ENCODE measurements at regions not wholly inside any gene's neighbourhood (a gene's known extent, or its start where the extent isn't known, plus 50 kb on each side); places are given as distances from the start of the nearest gene placed in this dataset.

- TF ChIP-seq KDM1A (IDR thresholded peaks at IDR 0.05; ENCODE audit: borderline replicate concordance, low read length), result no peak
- TF ChIP-seq, protein P1, sequence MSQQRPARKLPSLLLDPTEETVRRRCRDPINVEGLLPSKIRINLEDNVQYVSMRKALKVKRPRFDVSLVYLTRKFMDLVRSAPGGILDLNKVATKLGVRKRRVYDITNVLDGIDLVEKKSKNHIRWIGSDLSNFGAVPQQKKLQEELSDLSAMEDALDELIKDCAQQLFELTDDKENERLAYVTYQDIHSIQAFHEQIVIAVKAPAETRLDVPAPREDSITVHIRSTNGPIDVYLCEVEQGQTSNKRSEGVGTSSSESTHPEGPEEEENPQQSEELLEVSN (IDR thresholded peaks at IDR 0.05), result no peak
Measured at GRCh38 chr1:79239840-79240239, 233.3 kb upstream of the ADGRL4 start (continued).

All from H1 (cell line).